Epithelial cell of esophagus (primary cell): ENCODE measurements at regions not wholly inside any gene's neighbourhood (a gene's known extent, or its start where the extent isn't known, plus 50 kb on each side); places are given as distances from the start of the nearest gene placed in this dataset.

ENCODE experiments used
- DNase-seq: peaks from one replicate; pipeline ENCODE4 v3.0.0; 2010; ENCODE audit warnings: low read depth
- H3K4me3 ChIP-seq: 2 replicates; pipeline ENCODE4 v1.5.1; 2011; ENCODE audit warnings: mild to moderate bottlenecking, low read length, control low read depth
- CTCF ChIP-seq: IDR thresholded peaks from 2 replicates; pipeline ENCODE4 v1.5.1; 2011; ENCODE audit warnings: low read depth, mild to moderate bottlenecking, low read length, control low read depth, inconsistent platforms; ENCODE audit not compliant: insufficient read depth; ENCODE audit errors: missing control alignments

DNA sequence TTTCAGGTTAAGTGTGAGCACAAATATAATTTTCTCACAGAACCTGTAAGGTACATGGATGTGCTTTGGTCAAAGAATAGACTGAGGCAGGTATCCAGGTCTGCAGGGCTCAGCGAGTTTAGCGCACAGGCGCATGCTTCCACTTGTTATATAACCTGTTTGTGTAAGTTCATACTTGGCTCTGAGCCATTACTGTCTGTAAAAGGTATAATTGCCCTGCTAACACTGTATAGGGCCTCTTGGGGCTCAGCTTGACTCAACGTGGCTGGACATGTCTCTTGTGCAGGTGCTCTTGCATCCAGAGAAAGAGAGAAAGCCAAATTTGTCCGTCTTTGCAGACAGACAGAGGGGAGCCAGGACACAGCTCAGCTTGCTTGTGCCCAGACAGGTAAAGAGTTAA, 759.6 kb downstream of the MTRR start:
- DNase-seq: peak; percentile 52
- H3K4me3 ChIP-seq: no peak overlapping the region
- TF ChIP-seq CTCF: no peak

DNA sequence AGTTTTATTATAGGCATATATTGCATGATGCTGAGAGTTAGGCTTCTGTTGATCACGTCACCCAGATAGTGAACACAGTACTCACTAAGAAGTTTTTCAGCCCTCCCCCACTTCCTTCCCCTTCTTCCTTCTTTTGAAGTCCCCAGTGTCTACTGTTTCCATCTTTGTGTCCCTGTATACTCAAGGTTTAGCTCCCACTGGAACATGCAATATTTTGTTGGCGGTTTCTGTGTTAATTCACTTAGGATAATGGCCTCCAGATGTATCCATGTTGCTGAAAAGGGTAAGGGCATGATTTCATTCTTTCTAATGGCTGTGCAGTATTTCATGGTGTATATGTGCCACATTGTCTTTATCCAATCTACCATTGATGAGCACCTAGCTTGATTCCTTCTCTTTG, 764.3 kb downstream of the MTRR start:
- no peak for DNase-seq
- TF ChIP-seq CTCF: no peak

GRCh38 chr5:8633696-8634095, 764.7 kb downstream of the MTRR start:
- DNase-seq: no peak
- no peak for TF ChIP-seq CTCF
- no peak overlapping the region for H3K4me3 ChIP-seq

More for the DNA sequence above, 764.3 kb downstream of the MTRR start:
- H3K4me3 ChIP-seq: no peak overlapping the region

DNA sequence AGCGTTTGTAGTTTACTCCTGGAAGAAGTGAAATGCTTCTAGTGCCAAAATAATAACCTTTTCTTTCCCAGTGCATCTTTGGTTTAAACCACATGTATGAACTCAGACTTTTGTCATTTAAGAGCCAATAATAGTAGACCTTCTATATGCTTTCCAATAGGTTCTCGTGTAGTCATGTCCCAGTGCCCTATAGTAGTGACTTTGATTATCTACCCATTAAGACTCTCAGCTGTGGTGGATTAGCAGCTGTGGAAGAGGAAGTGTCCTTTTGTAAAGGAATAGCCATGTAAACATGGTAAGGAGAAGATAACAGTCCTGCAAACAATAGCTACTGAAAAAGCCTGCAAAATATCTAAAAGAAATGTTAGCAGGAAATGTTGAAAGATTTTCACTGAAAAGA, 765.3 kb downstream of the MTRR start:
- TF ChIP-seq CTCF: no peak
- H3K4me3 ChIP-seq: no peak overlapping the region
- DNase-seq: no peak

GRCh38 chr5:8641786-8642505, 773.0 kb downstream of the MTRR start:
- H3K4me3 ChIP-seq: no peak overlapping the region
- TF ChIP-seq CTCF: no peak
- no peak for DNase-seq

DNA sequence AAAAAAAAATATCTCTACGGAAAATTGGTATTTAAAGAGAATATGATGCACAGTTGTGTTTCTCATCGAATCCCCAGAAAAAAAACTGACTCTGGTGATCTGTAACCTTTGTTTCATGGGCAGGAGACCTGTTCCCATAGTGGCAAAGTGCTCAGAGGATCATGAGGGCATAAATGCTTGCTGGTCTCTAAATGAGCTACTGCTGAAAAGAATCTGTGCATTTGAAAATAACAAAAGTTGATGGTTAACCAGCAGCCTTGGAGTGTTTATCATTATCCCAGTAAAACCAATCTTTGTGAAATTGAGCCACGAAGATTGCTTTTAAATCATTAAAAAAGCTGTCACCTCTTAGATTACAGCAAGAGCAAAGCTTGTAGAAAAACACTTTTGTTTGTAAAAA, 775.4 kb downstream of the MTRR start:
- DNase-seq: no peak
- no peak for TF ChIP-seq CTCF
- H3K4me3 ChIP-seq: no peak overlapping the region

- no peak for TF ChIP-seq CTCF
- H3K4me3 ChIP-seq: no peak overlapping the region
- no peak for DNase-seq
Measured at GRCh38 chr5:8647111-8647510, 778.2 kb downstream of the MTRR start.
